SU-DHL-6 (cell line): ENCODE measurements at regions not wholly inside any gene's neighbourhood (a gene's known extent, or its start where the extent isn't known, plus 50 kb on each side); places are given as distances from the start of the nearest gene placed in this dataset.

ENCODE experiments used
- EZH2phosphoT487 ChIP-seq: fragments of 200-600 bp; sonication (generic), shearing (Covaris generic); conservative IDR thresholded peaks from 2 replicates; pipeline ENCODE4 v1.6.1; 2018; ENCODE audit warnings: mild to moderate bottlenecking, antibody characterized with exemption, low read length, moderate library complexity, mixed read lengths
- TF ChIP-seq, protein P1 (sequence below): fragments of 200-600 bp; sonication (generic); IDR thresholded peaks from one replicate; pipeline ENCODE4 v1.5.1; 2017; ENCODE audit warnings: antibody characterized with exemption, mild to moderate bottlenecking, low read length, moderate library complexity; ENCODE audit not compliant: insufficient read depth, poor library complexity, severe bottlenecking

DNA sequence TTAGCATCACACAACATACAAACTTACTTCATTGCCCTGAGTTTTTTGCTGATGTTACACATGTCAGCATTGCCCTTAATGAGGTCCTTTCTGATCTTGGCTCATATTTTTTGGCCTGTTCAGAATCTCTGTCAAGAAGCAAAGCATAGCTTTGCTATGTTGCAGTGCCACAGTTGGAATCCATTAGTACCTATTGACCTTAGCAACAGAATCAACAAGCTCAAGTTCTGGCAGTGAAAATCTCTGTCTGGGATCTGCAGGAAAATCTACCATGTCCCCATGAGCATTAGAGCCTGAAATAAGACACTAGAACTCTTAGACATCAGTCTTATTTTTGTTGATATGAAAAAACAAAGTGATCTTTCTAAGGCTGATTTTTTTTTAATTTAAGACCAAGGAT, 105.6 kb upstream of the FHL2 start:
- TF ChIP-seq, protein P1, sequence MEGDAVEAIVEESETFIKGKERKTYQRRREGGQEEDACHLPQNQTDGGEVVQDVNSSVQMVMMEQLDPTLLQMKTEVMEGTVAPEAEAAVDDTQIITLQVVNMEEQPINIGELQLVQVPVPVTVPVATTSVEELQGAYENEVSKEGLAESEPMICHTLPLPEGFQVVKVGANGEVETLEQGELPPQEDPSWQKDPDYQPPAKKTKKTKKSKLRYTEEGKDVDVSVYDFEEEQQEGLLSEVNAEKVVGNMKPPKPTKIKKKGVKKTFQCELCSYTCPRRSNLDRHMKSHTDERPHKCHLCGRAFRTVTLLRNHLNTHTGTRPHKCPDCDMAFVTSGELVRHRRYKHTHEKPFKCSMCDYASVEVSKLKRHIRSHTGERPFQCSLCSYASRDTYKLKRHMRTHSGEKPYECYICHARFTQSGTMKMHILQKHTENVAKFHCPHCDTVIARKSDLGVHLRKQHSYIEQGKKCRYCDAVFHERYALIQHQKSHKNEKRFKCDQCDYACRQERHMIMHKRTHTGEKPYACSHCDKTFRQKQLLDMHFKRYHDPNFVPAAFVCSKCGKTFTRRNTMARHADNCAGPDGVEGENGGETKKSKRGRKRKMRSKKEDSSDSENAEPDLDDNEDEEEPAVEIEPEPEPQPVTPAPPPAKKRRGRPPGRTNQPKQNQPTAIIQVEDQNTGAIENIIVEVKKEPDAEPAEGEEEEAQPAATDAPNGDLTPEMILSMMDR = no peak
- TF ChIP-seq EZH2phosphoT487 = no peak
